ENCODE measurements at regions not wholly inside any gene's neighbourhood (a gene's known extent, or its start where the extent isn't known, plus 50 kb on each side); places are given as distances from the start of the nearest gene placed in this dataset.

DNA sequence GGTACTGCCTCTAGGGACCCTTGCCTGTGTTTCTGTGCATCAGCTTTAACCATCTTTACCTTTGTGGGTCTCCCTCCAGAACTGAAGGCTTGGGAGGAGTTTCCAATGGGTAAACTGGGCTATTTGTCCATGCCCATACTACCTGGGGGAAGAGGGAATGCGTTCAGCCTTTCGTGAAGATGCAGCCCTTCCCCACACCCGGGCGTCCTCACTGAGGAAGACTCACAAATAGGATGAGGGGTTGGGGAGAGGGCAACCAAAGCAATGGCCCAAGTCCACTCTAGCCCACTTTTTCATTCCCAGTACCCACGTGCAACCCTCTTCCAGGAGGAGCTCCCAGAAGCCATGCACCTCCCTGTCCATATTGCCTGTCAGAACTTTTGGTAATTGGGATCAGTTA lies 61.8 kb upstream of the ADA2 start:
- H3K14ac ChIP-seq (replicated peaks; ENCODE audit: low read depth, low read length): no peak overlapping the region
- no peak overlapping the region for H2AK9ac ChIP-seq (replicated peaks; ENCODE audit: low read depth, low read length, poor library complexity)
- no peak overlapping the region for H3K9ac ChIP-seq (ENCODE audit: low read depth, low read length)
- no CpG with 5 or more reads among the region's 5 CpGs for WGBS, 2 experiments (ENCODE audit: extremely low coverage in 2 of 2, insufficient read length in 1 of 2)
- in situ Hi-C loops (cut with MboI; ENCODE audit: low sequenced_read_pairs) (no loop called here), intact Hi-C loops (cut with micrococcal nuclease) (no loop called here), dilution Hi-C loops (cut with HindIII; ENCODE audit: low sequenced_read_pairs, unreplicated experiment) (no loop called here)
- no peak overlapping the region for H3K23ac ChIP-seq (ENCODE audit: low read depth, low read length)
- no peak overlapping the region for H2BK5ac ChIP-seq (ENCODE audit: low read depth, low read length, poor library complexity, severe bottlenecking)
- no peaks in the 10 kb centered on the region for H3K36me3 ChIP-seq (ENCODE audit: control insufficient read depth, insufficient read depth, low read length)
- H4K20me1 ChIP-seq (ENCODE audit: insufficient read depth, low read length): no peaks in the 10 kb centered on the region
- H3K4ac ChIP-seq (ENCODE audit: low read depth, low read length): no peak overlapping the region
- H2AFZ ChIP-seq (replicated peaks; ENCODE audit: low read length, poor library complexity): no peak overlapping the region
- H2BK120ac ChIP-seq (ENCODE audit: low read depth, low read length): no peak overlapping the region
- H4K91ac ChIP-seq (ENCODE audit: insufficient read depth, low read depth, low read length): no peak overlapping the region
- no peaks in the 10 kb centered on the region for H3K27me3 ChIP-seq (ENCODE audit: control insufficient read depth, insufficient read depth, low read length)
- no peak overlapping the region for H2BK20ac ChIP-seq (ENCODE audit: low read depth, low read length)
- no peaks in the 10 kb centered on the region for H3K9me3 ChIP-seq (ENCODE audit: control insufficient read depth, insufficient read depth, low read length)
- no peaks in the 10 kb centered on the region for H3K9me1 ChIP-seq (ENCODE audit: insufficient read depth, low read length)
- H2AK5ac ChIP-seq (ENCODE audit: low read depth, low read length): no peak overlapping the region
- CTCF ChIA-PET: no interaction called here
- no peak overlapping the region for H3K4me3 ChIP-seq (ENCODE audit: insufficient read depth, low read depth, low read length)
- ATAC-seq (ENCODE audit: low read depth) (no peak), DNase-seq (no peak)
- no peak for TF ChIP-seq BHLHE40 (IDR thresholded peaks at IDR 0.05; ENCODE audit: low read depth, low read length)
- TF ChIP-seq RFX5 (IDR thresholded peaks at IDR 0.05; ENCODE audit: low read depth, low read length): no peak
- no peak for TF ChIP-seq MXI1 (IDR thresholded peaks at IDR 0.05; ENCODE audit: borderline replicate concordance, low read depth, low read length)
- TF ChIP-seq RAD21 (IDR thresholded peaks at IDR 0.05; ENCODE audit: low read length): no peak
- TF ChIP-seq FOS (IDR thresholded peaks at IDR 0.05; ENCODE audit: low read depth, low read length): no peak
- TF ChIP-seq MAZ (IDR thresholded peaks at IDR 0.05; ENCODE audit: borderline replicate concordance, low read depth, low read length): no peak
- TF ChIP-seq, protein P1, sequence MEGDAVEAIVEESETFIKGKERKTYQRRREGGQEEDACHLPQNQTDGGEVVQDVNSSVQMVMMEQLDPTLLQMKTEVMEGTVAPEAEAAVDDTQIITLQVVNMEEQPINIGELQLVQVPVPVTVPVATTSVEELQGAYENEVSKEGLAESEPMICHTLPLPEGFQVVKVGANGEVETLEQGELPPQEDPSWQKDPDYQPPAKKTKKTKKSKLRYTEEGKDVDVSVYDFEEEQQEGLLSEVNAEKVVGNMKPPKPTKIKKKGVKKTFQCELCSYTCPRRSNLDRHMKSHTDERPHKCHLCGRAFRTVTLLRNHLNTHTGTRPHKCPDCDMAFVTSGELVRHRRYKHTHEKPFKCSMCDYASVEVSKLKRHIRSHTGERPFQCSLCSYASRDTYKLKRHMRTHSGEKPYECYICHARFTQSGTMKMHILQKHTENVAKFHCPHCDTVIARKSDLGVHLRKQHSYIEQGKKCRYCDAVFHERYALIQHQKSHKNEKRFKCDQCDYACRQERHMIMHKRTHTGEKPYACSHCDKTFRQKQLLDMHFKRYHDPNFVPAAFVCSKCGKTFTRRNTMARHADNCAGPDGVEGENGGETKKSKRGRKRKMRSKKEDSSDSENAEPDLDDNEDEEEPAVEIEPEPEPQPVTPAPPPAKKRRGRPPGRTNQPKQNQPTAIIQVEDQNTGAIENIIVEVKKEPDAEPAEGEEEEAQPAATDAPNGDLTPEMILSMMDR (conservative IDR thresholded peaks at IDR 0.05; ENCODE audit: low read depth, low read length): no peak
- TF ChIP-seq MAFK (IDR thresholded peaks at IDR 0.05; ENCODE audit: low read depth, low read length): no peak
- TF ChIP-seq NFE2L2 (IDR thresholded peaks at IDR 0.05; ENCODE audit: low read depth, low read length): no peak
- TF ChIP-seq, protein P2, sequence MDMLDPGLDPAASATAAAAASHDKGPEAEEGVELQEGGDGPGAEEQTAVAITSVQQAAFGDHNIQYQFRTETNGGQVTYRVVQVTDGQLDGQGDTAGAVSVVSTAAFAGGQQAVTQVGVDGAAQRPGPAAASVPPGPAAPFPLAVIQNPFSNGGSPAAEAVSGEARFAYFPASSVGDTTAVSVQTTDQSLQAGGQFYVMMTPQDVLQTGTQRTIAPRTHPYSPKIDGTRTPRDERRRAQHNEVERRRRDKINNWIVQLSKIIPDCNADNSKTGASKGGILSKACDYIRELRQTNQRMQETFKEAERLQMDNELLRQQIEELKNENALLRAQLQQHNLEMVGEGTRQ (IDR thresholded peaks at IDR 0.05; ENCODE audit: low read depth, low read length): no peak
- no peak for TF ChIP-seq RCOR1 (IDR thresholded peaks at IDR 0.05; ENCODE audit: insufficient replicate concordance, low read length)
- no peak for TF ChIP-seq CEBPB (IDR thresholded peaks at IDR 0.05; ENCODE audit: low read depth, low read length)
- no peak for TF ChIP-seq CHD1 (IDR thresholded peaks at IDR 0.05; ENCODE audit: low read depth, low read length)
- TF ChIP-seq SMC3 (IDR thresholded peaks at IDR 0.05; ENCODE audit: low read depth, low read length): no peak
- no peak for TF ChIP-seq POLR2A (IDR thresholded peaks at IDR 0.05; ENCODE audit: low read depth, low read length)
- TF ChIP-seq, protein P3, sequence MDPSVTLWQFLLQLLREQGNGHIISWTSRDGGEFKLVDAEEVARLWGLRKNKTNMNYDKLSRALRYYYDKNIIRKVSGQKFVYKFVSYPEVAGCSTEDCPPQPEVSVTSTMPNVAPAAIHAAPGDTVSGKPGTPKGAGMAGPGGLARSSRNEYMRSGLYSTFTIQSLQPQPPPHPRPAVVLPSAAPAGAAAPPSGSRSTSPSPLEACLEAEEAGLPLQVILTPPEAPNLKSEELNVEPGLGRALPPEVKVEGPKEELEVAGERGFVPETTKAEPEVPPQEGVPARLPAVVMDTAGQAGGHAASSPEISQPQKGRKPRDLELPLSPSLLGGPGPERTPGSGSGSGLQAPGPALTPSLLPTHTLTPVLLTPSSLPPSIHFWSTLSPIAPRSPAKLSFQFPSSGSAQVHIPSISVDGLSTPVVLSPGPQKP (IDR thresholded peaks at IDR 0.05; ENCODE audit: borderline replicate concordance, low read depth, low read length): no peak
- no peak overlapping the region for H4K8ac ChIP-seq (ENCODE audit: low read depth in 2 of 2, low read length in 2 of 2)
- no TSS peak for BruUV-seq (replicated peaks)
- H3K18ac ChIP-seq (ENCODE audit: low read depth, low read length): no peak overlapping the region
- no peaks in the 10 kb centered on the region for H3K79me1 ChIP-seq (ENCODE audit: low read depth in 1 of 2, low read length in 2 of 2)
- no peak overlapping the region for H2BK15ac ChIP-seq (ENCODE audit: low read depth, low read length)
- no peak overlapping the region for H3K56ac ChIP-seq (ENCODE audit: extremely low read depth, insufficient read depth, low read length)
- H4K5ac ChIP-seq (ENCODE audit: low read depth, low read length): no peak overlapping the region
- H3K4me2 ChIP-seq (ENCODE audit: low read depth, low read length): no peak overlapping the region
- no peaks in the 10 kb centered on the region for H3K4me1 ChIP-seq (ENCODE audit: control insufficient read depth, insufficient read depth, low read length)
- POLR2A ChIA-PET (ENCODE audit: unreplicated experiment): no interaction called here
- H3K27ac ChIP-seq (ENCODE audit: insufficient read depth, low read length): no peak overlapping the region

Measured in IMR-90 (cell line).